ENCODE measurements at regions not wholly inside any gene's neighbourhood (a gene's known extent, or its start where the extent isn't known, plus 50 kb on each side); places are given as distances from the start of the nearest gene placed in this dataset.

- no peak for TF ChIP-seq POLR2A (IDR thresholded peaks at IDR 0.05)
- no peak for TF ChIP-seq CTCF (IDR thresholded peaks at IDR 0.05 in 4 of 5, conservative IDR thresholded peaks at IDR 0.05 in 1 of 5)
Measured at GRCh38 chr20:24879875-24880274, 69.2 kb upstream of the CST7 start.
